ENCODE measurements at regions not wholly inside any gene's neighbourhood (a gene's known extent, or its start where the extent isn't known, plus 50 kb on each side); places are given as distances from the start of the nearest gene placed in this dataset.
"Not testable (repeated sequence)": the region's sequence is repeated elsewhere in the genome, so short reads cannot be mapped to it uniquely, and the experiment has no call there.

DNA sequence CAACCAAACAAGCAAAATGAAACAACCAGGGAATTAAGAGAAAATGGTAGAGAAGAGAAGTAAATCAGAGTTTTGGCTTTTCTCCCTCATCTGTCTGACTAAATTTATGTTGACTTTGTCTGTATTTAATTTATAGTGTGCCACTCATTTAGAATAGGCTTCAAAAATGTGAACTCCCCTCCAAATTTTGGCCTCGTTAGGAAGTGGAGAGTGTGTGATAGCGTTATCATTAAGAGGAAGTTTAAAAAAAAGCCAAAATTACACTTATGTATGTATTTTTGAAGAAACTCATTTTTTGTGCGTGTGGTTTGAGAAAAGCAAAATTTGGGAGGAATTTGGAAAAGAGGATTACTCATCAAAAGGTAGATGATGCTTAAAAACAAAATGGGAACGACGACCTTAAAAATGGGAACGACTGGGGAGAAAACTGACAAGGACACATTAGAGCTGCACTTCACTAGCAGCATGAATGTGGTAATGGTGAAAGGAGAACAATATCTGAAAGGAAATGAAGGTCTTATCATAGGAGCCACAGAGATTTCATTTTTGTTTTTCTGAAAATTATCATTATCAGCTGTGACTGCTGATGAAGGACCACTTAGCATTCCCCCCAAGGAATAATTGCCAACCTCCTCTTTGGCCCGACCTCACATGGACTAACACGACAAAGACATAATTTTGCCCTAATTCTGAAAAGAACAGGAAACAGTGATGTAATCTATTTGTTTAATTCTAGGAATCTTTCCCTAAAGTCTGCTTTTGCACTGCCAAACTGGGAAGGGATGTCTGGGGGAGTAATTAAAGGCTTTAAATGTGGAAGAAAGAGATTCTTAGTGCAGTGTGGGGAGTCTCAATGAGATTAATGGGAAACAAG, 163.2 kb upstream of the P2RY1 start:
- no peak for DNase-seq

DNA sequence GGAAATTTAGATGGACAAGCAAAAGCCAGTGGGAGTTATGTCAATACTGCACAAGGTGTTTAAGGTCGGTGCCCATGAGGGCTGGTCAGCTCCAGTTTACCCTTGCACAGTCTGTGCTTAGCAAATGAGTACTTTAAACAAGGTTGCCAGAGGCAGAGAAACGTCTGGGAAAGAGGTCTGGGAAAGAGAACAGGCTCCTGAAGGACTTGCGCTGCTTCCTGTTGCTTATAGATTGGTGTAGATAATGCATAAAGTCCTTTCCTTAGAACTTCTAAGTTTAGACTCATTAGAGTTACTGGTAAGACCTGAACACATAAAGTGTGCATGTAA, 162.6 kb upstream of the P2RY1 start:
- no peak for DNase-seq

DNA sequence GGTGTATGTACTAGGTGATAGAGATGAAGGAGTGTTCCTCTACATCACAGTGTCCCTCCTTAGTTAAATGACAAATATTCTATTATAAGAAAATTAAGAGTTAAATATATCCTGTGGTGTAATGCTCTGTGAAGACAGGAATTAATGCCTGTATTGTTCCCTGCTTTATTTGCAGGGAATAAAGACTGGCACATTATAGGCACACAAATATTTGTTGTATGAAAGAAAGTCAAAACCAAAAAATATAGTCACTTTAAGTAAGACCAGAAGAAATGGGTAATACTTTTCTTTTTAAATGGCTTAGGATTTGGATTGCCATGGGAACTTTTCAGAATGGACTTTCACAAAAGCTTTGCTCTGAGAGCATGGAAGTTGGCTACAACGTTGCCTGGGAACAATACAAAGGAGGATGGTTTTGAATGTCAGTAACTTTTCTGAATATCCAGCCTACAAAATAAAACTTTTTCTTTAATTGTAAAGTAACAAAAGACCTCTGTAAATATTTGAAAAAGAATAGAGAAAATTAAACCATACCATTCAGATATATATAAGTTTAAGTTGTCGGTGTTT, 158.0 kb upstream of the P2RY1 start:
- DNase-seq: no peak

DNA sequence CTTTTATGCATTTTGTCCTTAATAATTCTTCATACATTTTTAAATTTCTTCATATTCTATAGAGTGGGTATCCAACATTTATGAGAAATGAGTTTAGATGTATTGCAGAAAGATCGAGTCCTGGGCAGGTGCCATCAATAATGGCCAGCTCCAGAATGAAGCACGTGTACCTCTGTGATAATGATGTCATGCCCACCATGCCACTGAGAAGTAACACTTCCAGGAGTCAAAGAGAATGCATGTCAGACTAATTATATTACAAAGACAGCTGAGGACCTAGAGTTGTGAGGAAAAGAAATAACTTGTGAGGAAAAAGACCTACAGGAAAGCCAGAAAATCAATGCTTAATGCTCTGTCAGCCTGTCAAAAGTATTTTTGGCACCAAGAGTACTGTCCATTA, 157.4 kb upstream of the P2RY1 start:
- no peak for DNase-seq

DNA sequence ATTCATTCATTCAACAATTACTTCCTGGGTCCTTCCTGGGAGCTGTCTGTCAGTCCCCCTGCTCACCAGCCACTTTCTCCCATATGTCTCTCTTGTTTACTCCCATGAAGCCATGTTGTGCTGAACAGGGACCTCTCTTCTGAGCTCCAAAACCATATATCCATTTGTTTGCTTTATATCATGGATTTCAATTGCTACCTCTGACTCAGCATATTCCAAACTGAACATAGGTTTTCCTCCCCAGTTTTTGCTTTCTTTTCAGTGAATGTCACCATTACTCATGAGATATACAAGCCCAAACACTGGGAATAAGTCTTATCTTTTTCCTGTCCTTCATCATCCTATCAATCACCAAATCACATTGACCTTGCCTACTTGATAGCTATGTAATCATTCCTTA, 152.5 kb upstream of the P2RY1 start:
- DNase-seq: no peak

DNA sequence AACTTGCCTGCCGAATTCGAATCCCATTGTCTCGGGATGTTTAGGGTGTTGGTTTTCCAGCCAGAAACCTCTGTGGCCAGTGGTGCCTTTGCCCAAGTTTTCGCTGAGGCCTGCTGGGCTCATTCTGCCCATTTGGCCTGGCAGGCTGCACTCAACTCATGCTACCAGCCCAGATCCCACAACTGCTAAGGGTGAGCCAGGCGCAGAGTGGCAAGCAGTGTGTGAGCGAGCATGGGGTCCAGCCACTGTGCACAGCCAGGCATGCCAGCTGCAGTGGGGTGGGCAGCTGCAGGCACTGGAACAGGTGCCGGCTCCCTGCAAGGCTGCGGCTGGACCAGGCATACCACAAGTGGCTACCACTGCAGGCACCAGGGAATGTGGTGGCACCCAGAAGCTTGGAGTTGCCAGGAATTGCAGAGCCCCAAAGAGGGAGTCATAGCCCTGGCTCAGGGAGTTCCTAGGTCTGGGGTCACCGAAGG, 151.4 kb upstream of the P2RY1 start:
- no peak for DNase-seq

DNA sequence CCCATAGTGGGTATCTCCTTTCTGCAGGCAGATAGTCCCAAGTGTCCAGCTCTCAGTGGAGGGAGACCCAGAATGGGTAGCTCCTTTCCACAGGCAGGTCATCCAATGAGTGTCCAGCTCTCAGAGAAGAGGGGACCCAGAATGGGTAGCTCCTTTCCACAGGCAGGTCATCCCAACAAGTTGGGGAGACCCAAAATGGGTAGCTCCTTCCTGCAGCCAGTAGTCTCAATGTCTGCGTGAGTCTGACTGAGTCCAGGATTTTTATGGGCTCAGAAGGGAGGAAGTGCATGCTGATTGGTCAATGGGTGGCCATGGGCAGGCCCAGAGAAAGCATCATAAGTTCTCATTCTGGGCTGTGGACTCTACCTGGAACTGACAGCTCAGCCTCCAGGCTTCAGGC, 150.7 kb upstream of the P2RY1 start:
- DNase-seq: no peak

DNA sequence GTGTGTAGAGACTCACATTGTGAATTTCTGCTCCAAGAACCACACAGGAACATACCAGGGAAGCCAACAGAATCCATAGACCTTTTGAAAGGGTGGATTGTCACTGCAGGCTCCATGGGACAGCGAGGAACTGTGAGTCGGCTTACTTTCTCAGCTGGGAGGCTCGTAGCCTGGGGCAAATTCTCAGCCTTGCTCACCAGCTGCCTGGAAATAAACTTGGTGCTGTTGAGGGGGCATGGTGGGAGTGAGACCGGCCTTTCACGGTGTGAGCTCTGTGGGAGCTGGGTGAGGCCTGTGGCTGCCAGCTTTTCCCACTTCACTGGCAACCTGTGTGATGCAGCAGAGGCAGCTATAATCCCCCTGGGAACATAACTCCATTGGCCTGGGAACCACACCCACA, 146.6 kb upstream of the P2RY1 start:
- no peak for DNase-seq

DNA sequence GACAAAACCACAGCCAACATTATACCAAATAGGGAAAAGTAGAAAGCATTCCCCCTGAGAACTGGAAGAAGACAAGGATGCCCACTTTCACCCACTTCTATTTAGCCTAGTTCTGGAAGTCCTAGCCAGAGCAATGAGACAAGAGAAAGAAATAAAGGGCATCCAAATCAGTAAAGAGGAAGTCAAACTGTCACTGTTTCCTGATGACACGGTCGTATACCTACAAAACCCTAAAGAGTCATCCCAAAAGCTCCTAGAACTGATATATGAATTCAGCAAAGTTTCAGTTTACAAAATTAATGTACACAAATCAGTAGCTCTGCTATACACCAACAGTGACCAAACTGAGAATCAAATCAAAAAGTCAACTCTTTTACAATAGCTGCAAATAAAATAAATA, 142.6 kb upstream of the P2RY1 start:
- not testable (repeated sequence) for DNase-seq

DNA sequence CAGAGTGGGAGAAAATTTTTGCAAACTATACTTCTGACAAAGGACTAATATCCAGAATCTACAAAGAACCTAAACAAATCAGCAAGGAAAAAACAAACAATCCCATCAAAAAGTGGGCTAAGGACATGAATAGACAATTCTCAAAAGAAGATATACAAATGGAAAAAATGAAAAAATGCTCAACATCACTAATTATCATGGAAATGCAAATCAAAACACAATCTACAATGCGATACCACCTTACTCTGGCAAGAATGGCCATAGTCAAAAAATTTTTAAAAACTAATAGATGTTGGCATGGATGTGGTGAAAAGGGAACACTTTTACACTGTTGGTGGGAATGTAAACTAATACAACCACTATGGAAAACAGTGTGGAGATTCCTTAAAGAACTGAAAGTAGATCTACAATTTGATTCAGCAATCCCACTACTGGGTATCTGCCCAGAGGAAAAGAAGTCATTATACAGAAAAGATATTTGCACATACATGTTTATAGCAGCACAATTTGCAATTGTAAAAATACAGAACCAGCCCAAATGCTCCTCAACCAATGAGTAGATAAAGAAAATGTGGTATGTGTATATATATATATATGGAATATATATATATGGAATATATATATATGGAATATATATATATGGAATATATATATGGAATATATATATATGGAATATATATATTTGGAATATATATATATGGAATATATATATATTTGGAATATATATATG, 141.2 kb upstream of the P2RY1 start:
- not testable (repeated sequence) for DNase-seq

DNA sequence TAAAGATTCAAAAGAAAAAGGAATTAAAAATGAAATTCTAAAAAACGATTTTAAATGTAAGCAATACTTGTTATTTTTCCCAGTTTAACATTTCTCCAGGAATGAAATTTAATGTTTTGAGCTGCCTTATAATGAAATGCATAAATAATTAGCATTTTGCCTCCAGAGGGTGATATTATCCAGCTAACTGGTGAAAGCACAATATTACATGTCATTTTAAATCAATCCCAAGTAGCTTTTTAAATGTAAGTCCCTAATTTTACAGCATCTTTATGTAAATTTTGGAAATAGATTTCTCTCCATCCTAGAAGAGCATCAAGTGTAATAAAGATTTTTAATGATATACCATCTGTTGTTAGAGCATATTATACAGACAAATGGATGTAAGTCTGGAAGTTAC, 139.1 kb upstream of the P2RY1 start:
- DNase-seq: no peak

DNA sequence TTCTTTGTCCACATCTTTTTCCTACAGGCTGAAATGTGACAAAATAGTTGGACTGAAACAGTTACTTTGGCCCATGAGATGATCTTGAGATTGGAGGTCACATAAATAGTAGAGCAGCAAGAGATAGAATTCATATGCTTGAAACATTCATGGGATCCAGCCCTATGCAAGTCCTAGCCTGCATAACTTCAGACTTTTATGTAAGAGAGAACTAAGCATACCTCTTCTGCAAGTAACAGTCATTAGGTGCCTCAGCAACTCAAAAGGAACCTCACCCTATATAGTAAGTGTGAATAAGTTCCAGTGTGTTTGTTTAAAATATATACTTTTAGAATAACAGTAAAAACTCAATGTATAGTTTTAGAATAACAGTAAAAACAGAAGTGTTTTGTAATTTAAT, 138.0 kb upstream of the P2RY1 start:
- no peak for DNase-seq

DNA sequence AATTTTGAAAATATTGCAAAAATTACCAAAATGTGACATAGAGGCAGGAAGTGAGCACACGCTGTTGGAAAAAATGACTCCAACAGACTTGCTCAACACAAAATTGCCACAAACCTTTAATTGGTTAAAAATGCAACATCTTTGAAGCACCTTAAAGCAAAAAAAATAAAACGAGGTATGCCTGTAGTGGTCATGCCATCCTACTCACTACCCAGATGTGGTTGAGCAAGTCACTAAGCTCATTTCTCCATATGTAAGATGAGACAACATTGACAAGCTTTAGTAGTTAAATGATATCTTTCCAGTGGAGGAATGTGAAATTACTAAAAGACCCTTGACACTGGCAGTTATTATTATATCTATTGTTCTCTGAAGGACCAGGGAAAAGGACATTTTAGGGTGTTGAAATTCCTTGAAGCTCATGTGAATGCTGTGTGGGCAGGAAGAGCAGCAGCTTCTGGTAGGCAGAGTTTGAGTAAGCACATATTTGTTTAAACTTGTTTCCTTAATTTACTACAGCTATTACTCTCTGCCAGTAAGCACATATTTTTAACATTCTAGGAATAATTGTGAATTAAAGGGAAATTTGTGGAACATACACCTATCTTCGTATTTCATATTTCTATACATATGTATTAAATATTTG, 131.6 kb upstream of the P2RY1 start:
- no peak for DNase-seq

DNA sequence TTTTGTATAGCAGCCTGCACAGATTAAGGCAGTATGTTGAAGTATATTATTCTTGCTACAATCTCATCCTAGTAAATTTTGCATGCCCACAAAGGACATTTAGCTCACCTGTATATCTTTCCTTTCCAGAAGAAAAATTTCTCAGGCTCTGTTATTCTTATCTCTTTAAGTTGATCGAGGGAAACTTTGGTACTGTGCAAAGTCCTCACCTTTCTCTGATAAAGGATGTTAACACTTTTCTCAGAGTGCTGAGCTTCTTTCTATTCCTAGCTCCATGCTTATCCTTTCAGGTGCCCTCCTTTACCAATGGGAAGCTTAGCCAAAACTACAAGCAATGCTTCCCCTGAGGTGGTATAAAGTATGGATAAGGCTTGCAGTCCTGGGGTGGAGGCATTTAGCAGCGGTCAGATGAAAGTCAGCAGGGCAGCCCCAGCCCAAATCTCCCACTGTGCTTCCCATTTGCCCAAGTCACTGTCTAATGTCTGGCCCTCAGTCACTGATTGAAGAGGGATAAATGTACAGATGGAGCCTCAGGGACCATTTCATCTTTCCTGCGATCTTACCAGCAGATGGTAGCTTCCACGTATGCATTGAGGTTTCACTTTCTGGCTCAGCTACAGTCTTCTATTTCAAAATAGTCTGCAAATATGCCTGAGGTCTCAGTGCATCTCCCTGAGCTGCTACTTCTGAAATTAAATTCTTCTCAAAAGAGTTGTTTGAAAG, 127.8 kb upstream of the P2RY1 start:
- no peak for DNase-seq

DNA sequence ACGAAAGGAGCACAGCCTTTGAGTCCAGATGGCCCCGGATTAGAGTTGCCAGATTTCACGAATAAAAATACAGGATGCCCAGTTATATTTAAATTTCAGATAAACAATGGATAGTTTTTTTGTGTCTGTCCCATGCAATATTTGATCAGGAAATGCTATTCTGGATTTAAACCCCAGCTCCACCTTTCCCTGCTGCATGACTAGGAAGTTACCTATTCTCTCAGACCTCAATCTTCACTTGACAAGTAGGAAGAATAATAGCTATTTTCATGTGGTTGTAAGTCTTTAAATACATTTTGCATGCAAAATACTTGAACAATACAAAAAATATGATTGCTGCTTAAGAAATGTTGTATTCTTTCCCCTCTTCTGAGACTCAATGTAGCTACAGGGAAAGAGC, 125.3 kb upstream of the P2RY1 start:
- no peak for DNase-seq

DNA sequence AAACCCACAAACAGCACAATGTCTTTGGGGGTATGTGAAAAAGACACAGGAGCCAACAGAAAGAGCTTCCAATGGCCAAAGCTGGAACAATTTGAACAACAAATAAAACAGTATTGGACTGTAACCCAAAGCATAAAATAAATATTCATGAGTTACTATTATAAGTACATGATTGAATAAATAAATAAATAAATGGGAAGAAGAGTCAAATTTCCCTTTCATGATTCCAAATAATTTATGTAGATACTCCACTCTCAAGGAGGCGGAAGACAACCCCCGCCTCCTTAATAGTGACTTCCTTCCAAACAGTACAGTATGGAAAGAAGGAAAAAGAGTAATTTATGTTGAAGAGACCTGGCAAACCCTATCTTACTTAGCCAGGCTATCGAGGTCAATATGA, 124.4 kb upstream of the P2RY1 start:
- DNase-seq: no peak

DNA sequence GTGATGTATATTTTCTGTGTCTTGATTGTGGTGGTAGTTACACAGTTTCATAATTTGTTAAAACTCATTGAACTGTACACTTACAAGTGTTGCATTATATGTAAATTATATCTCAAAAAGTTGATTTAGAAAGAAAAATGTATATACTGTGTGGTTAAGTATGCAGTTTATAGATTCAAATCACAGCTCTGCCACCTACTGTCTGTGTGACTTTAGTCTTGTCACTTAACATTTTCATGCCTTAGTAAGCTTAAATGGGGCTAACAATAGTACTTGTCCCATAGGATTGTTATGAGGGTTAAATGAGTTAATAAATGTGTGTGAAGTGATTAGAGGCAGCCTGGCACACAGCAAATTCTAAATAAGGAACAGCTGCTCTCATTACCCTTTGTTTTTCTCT, 120.9 kb upstream of the P2RY1 start:
- DNase-seq: no peak

DNA sequence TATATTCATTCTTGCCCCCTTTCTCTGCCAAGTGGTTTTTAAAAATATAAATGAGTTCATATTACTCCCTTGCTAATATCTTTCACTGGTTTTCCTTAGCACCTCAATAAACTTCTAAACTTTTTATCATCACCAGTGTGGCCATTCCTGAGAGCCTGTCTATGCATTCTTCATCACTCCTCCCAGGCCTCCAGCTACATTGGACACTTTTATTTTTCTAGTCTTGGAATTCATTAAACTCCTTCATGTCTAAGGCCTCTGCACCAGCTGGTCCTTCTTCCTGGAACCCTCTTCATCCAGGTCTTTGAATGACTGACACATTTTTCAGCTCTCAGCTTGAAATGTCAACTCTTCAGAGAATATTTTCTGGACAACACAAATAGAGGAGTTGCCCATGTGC, 120.4 kb upstream of the P2RY1 start:
- no peak for DNase-seq

DNA sequence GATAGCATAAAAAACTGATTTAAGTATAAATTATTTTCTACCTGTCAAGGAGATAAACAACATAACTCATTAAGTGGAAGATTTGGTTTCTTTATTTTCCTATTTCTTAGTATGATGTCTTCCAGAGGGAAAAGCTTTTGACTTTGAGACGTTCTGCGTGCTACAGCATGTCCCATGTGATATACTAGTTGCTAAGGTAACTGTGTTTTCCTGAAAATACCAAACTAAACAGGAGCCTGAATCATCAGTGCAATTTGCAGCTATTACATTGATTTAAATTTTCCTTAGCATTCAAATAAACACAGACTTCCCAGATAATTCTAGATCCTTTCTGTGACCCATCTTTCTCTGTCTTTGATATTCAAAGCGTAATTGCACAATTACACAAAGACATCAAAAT, 117.7 kb upstream of the P2RY1 start:
- DNase-seq: no peak

DNA sequence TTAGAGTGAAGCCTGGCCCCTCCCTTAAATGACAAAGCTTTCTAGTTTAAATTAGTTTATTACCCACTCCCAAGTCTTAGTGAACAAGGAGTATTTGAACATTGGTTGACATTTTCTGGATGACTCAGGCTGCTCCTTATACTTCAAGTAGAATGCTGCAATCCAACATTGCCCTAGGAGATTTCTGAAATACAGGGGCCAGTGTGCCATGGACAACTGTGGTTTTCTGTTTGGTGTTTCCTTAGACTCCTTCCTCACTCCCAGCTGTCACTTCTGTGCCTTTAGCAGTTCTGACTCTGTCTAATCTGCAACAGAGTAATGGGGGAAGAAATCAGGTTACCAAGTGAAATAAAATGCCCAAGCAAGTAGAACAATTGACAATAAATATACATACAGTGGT, 116.1 kb upstream of the P2RY1 start:
- DNase-seq: no peak

DNA sequence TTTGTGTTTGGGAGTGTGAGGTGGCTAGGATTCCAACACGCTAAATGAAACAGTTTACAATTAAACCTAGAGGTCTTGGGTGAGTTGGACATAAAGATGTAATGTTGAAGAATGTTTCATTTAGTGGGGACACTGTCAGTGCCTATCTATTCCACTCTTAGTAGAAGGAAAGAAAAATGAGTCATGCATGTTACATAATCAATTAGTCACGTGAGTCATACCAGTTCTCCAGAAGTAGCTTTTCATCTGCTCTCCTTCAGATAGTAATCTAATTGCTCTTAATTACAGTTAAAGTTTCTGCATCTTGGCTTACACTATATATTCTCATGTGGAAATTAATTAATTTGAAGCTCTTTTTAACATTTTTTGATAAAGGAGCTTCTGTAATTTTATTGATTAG, 115.7 kb upstream of the P2RY1 start:
- peak; percentile 72 for DNase-seq

DNA sequence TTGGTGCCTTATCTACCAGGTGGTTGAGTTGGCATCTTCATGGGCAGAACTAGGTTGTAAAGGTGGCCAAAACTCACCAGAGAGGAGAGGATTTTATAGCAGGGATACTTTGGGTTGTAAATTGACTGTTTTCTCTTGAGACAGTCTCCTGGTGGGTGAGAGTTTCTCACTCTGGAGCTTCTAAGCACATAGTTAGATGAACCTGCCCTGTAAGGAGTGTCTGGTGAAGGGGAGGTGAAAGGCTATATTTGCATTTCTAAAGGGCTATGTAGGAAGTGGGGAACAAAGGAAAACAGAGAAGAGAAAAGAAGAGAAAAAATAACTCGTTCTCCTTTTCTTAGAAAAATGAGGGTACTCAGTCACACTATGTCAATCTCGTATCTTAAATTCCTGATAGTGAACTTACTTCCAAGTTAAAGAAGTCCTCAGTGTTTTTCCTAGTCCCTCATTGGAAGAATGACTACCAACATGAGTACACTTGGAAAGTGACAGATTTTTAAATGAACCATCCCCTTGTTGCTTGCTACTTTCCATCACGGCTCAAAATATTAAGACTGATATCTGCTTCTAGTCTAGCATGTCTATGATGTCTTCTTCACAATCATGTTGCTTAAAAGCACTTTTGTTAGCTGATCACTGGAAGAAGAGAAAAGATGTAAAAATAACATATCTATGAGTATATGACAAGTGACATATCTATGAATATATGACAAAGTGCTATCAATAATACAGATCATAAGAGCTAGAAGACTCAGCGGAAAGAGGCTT, 113.8 kb upstream of the P2RY1 start:
- no peak for DNase-seq
